ENCODE measurements at regions not wholly inside any gene's neighbourhood (a gene's known extent, or its start where the extent isn't known, plus 50 kb on each side); places are given as distances from the start of the nearest gene placed in this dataset.

DNA sequence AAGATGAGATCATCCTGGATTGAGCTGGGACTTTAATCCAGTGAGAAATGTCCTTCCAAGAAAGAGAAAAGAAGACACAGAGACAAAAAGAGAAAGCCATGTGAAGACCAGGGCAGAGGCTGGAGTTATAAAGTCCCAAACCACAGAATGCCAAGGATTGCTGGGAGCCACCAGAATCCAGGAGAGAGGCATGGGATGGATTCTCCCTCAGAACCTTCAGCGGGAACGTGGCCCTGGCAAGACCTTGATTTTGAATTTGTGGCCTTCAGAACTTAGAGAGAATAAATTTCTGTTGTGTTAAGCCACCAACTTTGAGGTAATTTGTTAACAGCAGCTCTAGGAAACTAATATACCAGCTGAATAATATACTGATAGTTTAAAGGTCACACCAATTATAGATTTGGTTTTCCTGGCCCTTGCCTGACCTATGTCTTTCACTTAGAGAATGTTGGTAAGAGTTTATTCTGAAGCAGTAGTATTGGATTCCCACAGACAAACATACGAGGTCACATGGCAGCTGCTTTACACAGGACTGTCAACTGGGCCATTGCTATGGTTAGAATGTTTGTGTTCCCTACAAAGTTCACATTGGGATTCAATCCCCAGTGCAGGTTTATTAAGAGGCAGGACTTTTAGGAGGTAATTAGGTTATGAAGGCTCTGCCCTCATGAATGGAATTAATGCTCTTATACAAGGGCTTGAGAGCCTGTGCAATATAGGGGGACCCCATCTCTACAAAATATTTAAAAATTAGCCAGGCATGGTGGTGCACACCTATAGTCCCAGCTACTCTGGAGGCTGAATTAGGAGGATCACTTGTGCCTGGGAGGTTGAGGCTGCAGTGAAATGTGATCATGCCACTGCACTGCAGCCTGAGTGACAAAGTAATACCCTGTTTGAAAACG is 156.5 kb upstream of the EEA1 start:
- TF ChIP-seq, protein P1, sequence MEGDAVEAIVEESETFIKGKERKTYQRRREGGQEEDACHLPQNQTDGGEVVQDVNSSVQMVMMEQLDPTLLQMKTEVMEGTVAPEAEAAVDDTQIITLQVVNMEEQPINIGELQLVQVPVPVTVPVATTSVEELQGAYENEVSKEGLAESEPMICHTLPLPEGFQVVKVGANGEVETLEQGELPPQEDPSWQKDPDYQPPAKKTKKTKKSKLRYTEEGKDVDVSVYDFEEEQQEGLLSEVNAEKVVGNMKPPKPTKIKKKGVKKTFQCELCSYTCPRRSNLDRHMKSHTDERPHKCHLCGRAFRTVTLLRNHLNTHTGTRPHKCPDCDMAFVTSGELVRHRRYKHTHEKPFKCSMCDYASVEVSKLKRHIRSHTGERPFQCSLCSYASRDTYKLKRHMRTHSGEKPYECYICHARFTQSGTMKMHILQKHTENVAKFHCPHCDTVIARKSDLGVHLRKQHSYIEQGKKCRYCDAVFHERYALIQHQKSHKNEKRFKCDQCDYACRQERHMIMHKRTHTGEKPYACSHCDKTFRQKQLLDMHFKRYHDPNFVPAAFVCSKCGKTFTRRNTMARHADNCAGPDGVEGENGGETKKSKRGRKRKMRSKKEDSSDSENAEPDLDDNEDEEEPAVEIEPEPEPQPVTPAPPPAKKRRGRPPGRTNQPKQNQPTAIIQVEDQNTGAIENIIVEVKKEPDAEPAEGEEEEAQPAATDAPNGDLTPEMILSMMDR (IDR thresholded peaks at IDR 0.05; ENCODE audit: insufficient read depth, low read depth, low read length), result no peak
- TF ChIP-seq EZH2 (IDR thresholded peaks at IDR 0.05; ENCODE audit: insufficient read depth, low read length), result no peak

Measured in astrocyte (in vitro differentiated cells and primary cell).